H1 (cell line): ENCODE measurements at regions not wholly inside any gene's neighbourhood (a gene's known extent, or its start where the extent isn't known, plus 50 kb on each side); places are given as distances from the start of the nearest gene placed in this dataset.

Experiments used
- EZH2 ChIP-seq: fragments of 200-600 bp; sonication (generic); IDR thresholded peaks from 2 replicates; pipeline ENCODE4 v1.7.1; 2012; ENCODE audit warnings: low read depth, mild to moderate bottlenecking, moderate library complexity, low read length, inconsistent platforms; ENCODE audit not compliant: severe bottlenecking
- ZNF274 ChIP-seq: IDR thresholded peaks from 2 replicates; pipeline ENCODE4 v1.7.0; 2012; ENCODE audit warnings: low read length, borderline replicate concordance; ENCODE audit errors: extremely low read depth

DNA sequence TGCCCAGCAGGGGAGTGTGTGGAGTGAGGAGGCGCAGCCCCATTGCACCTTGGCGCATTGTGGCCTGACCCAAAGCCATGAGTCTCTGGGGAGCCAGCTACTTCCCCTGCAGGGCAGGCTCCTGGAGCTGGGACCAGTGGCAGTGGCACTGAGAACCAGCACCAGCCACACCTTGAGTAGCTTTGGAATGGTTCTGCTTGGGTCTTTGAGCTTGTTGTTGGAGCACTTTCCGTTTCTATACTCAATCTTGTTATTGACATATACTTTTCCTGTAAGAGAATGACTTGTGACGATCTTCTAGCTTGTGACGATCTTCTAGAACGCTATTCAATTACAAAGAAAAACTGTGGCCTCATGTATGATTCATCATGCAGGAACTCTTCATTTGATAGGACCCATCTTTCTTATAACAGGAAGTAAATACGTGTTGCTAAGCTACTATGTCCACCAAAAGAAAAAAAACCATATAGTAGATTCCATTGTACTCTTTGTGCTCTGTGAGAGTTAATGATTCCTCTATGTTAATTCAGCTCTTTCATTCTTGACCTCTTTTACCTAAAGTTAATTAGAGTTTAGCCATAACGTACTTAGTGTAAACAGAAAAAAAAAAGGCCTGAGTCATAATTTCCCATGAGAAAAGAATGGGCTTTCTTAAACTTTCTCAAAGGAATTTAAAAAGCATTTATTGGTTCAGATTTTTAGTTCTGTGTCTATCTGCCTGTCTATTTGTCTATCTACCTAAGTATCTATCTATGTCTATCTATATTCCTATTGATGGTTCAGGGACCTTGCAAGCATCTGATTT lies 113.1 kb downstream of the GATA6 start:
- TF ChIP-seq ZNF274 (no peak), EZH2 (no peak)
